Ramos (cell line): ENCODE measurements at regions not wholly inside any gene's neighbourhood (a gene's known extent, or its start where the extent isn't known, plus 50 kb on each side); places are given as distances from the start of the nearest gene placed in this dataset.

Source experiments
- in situ Hi-C: fragments of 300-500 bp; cut with MboI; formaldehyde crosslinking; loops from one replicate; pipeline ENCODE4 v1.14.3; 2022; ENCODE audit warnings: low sequenced_read_pairs; ENCODE audit not compliant: unreplicated experiment

DNA sequence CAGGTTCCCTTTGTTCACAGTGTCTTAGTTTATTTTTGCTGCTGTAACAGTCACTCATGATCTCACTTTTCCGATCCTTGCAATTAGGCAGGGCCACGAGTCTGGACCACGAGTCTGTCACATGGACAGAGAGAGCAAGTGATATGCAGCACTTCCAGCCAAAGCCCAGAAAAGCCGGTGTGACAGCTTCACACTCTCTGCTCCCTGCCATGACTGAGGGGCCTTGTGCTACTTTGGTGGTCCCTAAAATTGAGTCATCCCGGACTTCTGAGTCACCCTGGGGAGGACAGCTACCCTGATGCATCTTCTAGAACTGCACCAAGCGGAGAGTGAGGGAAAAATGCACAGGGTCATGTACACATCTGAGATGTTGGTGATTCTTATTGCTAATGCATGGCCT lies 179.6 kb downstream of the EFNB2 start:
- in situ Hi-C loops, result no loop called here

DNA sequence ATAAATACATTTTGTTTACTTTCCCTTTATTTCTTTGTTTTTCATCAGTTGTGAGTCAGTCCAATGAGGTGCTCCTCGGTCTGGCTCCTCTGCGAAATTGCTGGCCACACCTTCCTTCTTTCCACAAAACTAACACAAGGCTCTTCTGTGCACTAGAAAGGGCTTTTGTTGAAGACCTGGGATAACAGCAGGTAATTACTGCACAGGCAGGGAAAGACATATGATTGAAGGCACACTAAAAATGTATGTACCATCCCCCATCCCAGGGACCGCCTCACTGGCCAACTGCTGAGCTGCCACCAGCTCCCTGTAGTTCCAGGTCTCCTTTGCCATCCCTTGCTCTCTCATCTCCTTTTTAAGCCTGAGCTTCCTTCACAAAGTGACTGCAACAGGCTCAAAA lies 180.5 kb downstream of the EFNB2 start:
- in situ Hi-C loops, result no loop called here

DNA sequence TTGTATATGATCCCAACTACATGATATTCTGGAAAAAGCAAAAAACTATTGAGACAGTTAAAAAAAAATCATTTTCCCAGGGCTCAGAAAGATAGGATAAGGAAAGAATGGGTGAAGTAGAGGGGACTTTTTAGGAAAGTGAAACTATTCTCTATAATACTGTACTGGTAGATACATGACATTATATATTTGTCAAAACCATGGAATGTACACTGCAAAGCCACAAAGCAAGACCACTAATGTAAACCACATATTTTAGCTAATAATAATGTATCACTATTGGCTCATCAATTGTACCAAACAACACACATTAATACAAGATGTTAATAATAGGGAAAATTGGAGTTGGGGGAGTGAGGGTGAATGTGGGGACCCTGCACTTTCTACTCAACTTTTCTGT lies 182.6 kb downstream of the EFNB2 start:
- in situ Hi-C loops, result no loop called here

DNA sequence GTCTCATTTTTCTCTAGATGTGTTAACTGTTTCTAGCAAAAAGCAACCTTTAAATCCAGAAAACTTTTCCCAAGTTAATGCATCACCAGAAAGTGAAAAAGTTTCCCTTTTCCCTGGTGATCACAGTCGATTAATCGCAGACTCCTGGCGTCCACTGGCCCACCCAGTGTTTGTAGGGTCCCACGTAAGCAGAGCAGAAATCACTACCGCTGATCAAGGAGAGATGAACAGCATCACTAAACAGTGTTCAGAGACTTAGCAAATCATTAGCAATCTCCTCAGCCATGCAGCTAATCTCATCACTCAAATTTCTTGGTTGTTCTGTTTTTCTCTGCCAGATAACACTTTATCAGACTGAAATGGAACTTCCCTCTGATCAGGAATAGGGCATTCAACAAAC lies 184.2 kb downstream of the EFNB2 start:
- in situ Hi-C loops, result no loop called here

DNA sequence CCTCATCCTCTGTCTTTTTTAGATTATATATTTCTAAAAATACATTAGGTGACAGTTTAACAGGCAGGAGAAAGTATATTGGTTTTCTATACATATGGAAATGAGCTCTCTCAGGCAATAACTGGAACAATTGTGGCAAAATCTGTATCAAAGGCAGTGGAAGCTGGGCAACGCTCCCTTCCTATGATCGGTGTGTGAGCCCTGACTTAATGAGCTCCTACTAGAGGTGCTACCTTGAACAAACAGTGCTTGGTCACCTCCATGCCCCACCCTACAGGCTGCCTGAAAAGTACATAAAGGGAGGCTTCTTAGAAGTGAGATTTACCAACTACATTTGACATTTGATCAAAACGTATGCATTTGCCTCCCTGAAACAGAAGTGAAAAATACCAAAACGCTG lies 185.3 kb downstream of the EFNB2 start:
- in situ Hi-C loops, result no loop called here

DNA sequence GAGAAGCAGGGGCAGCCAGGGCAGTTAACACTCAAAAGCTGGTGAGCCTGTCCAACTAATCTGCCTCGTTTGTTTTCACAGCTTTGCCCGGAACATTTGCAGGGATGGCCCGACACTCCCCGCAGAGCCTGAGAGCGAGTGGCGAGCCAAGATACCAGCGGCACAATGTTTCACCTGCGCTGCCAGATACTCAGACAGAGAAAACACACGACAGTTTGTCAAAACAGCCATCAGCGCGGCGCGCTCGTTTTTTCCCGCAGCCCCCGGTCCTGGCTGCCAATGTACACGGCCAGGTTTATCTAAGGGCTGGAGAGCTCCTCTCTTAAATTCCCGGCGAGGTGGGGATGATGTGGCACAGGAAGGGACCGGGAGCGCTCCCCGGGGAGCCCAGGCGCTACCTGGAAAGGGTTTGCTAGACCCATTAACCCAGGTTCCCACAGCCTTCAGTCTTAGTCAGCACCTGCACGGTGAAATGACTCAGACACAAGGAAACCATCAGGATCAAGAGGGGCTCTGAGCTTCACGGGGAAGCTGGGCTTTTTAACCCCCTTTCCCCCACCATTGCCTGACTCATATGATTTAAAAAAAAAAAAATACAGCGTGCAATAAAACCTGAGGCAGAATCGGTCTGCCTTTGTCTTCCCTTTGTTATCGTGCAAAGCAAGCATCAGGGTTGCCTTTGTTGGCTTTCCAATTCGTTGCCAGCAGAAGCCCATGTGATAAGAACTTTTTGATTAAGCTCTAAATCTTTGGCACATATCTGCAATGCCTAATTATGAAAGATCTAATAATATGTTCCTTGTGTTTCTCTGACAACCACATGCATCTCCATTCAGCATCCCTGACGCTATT lies 186.2 kb downstream of the EFNB2 start:
- in situ Hi-C loops, result no loop called here

DNA sequence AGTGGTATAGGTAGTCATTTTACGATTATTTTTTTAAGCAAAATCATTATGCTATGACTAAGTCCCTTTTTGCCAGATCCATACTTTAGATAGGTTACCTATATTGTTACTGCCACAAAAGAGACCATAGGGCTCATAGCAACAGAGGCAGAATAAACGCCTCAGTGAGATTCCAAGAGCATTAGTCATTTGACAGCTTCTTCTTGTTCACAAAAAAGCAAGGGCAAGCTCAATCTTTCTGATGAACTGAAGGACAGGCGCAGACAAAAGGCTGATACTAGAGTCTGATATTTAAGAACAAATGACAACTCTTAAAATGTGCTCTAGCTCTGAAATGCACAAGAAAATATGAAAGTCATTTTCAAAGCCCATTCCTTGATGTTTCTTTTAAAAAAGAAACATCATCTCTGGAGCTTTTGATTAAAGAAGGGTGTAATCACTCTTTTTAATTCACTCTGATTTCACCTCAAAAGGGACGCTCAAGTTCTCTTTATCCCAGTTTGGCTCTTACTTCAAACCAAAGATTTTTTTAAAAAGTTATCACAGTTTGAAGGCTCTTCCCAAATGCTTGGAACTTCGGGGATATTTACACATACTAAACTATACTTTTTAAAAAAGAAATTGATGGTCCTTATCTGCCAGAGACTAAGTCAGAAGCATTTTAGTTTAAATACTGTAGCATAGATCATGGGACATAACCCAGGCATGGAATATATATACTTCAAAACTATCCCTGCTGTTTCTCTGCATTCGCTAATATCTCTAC lies 187.2 kb downstream of the EFNB2 start:
- in situ Hi-C loops, result no loop called here

DNA sequence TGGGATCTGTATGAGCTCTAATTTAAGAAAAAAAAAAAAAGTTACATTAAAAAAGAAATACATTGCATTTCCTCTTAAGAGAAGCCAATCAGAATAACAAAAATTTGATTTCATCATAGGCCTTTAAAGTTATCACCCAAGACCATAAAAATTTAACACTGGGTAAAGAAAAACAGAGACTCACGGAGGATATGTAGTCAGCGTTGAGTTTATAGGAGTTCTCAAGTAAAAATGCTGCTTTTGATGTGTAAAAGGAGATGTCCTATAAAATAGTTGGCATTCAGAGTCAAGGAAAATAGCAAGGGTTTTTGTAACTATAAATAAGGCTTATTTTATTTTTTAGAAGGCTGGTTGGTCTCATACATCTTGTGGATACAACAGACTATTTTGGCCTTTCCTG lies 191.1 kb downstream of the EFNB2 start:
- in situ Hi-C loops, result no loop called here

DNA sequence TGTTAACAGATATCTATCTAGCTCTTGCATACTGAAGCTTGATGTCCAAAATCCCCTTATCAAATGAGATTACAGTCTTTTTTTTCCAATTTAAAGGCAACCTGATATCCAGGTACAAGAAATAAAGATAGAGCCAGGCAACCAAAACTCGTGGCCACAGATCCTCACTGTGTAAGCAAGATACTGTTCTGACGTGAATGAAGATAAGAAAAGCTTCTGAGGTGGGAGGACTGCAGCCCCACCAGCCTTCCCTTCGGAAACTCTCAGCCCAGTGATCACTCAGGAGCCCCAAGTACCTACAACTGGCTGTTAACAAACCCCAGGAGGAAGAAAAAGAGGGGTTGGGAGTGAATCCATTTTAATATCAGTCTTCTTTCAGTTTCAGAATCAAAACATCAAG lies 191.6 kb downstream of the EFNB2 start:
- in situ Hi-C loops, result no loop called here

DNA sequence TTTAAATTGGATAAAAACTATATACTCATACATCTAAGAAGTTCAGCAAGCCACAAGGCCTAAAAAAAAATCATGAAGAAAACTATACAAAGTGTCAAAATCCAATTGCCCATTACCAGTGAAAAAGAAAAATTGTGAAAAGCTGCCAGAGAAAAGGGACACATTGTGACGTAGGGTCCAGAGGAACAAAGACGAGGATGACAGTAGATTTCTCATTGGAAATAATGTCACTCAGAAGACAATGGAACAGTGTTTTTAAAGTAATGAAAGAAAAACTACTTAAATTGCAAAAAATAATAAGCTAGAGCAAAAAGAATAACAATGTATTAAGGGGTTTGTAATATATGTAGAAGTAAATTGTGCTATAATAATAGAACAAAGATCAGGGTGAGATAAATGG lies 195.2 kb downstream of the EFNB2 start:
- in situ Hi-C loops, result no loop called here

DNA sequence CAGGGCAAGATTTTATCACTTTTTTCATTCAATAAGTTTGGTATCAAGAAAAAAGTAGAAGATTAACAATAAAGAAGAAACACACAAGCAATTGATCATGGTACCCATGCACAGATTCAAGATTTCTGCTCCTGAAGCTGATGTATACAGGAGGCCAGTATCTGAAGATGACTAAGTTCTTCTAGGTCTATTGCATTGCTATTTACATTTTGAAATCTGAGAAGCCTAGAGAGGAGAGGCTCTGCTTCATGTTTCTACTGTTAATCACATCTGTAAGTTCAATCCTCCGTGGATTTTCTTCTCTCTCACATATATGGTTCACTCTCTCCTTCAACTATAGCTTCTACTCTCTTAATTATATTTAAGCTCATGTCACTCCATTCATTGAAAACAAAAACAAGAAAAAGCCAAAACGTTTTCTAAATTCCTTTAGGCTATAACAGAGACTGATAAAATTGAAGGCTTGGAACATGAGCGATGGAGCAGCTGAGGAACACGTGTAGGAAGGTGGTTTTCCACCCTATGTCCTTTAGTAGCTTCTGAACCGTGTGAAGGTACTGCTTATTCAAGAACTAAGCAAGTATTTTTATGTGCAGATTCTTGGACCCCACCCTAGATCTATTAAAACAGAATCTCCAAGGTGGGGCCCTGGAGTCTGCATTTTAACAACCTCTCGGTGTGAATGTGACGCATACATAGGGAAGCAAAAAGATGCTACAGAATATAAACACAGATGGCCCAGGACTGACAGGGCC lies 198.2 kb downstream of the EFNB2 start:
- in situ Hi-C loops, result no loop called here

DNA sequence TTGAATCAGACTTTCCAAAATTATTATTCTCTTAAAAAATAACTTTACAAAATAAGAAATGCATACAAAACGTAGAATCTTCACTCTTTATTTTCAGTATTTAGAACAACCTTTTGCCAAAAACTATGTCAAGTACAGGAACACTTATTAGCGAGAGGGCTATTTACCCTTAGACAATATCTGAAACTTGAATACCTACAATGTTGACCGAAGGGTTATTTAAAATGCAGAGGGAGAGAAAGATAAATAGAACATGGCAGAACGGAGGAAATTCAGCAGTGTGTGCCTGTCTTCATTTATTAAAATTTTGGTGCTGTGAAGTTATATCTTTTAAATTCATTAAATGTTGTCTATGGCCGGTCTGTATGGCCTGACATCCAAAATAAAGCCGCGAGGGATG lies 198.8 kb downstream of the EFNB2 start:
- in situ Hi-C loops, result no loop called here

DNA sequence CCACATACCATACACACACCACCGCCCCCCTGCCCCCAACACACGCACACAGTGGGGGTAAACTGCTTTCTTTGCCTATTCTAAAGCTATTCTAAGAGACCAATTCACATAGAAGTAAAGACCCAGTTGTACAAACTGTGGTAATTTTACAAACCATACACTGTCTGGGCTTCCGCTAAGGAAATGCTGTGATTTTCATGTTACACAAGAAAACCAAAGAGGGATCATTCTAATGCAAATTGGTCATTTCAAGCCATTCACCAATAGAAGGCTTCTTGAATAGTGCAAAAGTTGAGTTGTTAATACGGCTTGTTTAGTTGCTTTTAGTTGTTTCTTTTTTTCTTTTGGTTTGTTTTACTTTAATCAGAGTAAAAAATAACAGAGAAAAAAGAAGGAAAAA lies 202.8 kb downstream of the EFNB2 start:
- in situ Hi-C loops, result no loop called here

DNA sequence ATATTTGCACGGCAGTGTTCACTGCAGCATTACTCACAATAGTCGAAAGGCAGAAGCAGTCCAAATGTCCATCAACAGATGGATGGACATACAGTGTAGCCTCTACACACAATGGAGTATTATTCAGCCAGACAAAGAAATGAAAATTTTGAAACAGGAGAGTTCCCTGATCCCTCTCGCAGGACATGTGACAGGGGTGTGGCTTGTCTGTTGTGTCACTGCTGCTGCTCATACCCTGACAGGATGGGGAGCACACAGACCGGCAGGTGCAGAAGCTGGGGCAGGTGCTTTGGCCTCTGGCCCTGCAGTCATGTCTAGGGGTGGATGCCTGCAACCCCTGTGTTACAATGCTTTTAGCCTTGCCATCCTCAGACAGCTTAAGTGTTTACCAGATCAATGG lies 204.3 kb downstream of the EFNB2 start:
- in situ Hi-C loops, result no loop called here

DNA sequence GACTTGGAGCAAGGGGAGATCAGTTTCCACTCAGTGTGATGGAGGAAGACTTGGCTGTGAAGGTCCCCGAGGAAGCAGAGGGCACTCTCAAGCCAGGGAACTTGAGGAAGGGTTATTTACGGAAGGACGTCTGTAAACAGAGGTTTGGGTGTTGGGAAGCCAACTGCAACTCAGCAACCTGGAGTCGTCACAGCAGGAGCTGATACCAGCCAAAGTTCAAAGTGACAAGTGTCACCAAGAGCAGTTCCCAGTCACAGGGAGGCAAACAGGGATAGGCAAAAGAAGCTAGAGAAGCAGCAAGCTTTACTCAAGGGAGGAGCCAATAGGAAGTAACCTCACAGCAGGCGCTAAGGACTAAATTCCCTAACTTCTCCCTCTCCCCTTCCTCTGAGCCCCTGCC lies 205.5 kb downstream of the EFNB2 start:
- in situ Hi-C loops, result no loop called here

DNA sequence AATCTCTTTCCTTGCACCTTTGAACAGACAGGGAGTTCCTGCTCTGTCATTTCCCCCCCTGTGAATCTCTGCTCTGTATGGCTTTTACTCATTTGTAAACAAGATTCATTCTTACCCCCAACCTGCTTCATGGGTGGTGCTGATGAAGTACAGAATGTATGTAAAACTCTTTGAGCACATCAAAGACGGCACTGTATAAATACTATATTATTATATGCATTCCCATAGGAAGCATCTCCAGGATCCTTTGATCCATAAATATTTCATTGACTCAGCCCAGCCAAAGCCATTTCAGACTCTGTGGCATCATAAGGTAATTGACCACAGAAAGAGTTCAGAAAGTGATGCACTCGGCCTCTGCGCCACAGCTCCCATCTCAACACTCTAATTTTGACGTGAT lies 208.7 kb downstream of the EFNB2 start:
- in situ Hi-C loops, result no loop called here

DNA sequence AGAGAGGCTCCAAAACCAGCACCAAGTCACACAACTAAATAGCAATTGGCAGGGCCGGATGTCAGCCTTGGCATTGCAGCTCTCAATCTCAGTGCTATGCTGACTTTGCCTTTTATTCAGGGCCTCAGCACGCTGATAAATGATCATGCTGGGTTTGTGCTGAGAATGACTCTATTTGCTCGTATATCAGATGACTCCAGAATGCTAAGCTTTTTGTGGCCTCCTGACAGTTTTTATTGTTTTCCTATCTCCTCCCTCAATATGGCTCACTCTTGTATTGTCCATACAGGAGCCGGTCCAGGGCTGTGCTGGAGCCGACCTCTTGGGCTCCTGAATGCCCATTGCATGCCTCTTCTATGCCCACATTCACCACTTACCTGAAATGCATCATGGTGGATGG lies 211.0 kb downstream of the EFNB2 start:
- in situ Hi-C loops, result no loop called here

DNA sequence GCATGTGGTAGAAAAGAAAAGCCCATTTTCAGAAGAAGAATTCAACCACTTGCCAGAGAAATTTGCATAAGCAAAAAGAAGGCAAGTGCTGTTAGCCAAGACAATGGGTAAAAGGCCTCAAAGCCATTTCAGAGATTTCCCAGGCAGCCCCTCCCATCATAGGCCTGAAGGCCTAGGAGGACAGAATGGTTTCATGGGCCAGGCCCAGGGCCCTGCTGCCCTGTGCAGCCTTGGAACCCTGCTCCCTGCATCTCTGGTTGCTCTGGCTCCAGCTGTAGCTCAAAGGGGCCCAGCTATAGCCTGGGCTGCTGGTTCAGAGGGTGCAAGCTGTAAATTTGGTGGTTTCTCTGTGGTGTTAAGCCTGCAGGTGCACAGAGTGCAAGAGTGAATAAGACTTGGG lies 212.8 kb downstream of the EFNB2 start:
- in situ Hi-C loops, result no loop called here

DNA sequence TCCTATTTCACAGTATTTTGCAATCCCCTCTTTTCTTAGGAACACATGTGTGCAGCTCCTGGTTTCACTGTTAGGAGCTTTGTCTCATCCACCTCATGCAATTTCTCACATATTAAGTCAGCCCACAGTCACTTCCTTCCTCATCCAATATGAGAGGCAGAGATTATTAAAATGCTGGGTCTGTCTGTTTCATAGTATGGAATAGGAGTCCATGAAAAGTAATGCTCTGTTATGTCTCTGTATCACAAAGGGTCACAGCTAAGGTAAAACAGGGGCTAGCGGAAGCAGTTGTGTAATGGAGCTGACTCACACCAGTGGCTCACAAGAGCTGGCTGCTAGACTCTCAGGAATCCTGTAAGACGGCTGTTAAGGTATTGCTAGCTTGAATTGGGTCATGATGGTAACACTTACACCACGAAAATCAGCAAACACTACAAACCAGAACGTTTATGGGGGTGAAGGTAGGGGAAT lies 216.5 kb downstream of the EFNB2 start:
- in situ Hi-C loops, result no loop called here

DNA sequence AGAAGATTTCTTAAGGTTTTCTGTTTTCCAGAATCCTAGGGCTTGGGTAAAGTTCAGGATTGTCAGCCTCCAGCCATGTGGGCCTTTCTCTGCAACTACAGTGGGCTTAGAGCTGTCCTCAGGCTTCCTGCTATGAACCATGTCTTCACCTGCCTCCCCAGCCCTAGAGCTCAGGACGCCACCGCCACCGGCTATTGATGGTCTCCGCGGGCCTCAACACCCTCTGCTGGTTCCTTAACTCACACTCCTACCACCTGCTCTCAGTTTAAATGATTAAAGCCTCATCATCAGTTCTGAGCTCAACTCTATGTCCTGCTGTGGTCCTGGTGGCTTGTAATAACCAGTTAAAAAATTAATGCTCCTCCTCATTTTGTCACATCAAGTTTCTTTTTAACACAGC lies 221.0 kb downstream of the EFNB2 start:
- in situ Hi-C loops, result no loop called here

DNA sequence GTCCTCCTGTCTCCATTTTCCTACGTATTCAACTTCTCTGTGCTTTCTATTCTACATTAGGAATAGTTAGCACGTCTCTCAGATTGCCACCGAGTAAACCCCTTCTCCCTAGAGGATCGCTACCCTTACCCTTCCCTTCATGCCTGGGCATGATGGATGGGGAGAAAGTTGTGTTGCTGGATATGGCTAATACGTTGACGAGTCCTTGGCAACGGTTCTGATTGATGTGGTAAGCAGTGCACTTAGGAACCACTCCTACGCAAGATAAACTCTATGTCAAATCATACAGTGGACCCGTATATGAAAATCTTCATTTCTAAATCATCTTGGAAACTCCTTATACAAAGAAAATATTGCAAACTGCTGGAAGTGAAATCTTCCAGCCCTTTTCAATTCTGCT lies 224.5 kb downstream of the EFNB2 start:
- in situ Hi-C loops, result no loop called here
